Parathyroid adenoma (tissue), 2 donors: ENCODE measurements at regions not wholly inside any gene's neighbourhood (a gene's known extent, or its start where the extent isn't known, plus 50 kb on each side); places are given as distances from the start of the nearest gene placed in this dataset.
A peak's percentile ranks its signal among the peaks of the same experiment; 100 is the strongest.

ENCODE experiments used
- H2AFZ ChIP-seq: fragments of 300-600 bp; sonication (generic); one replicate; pipeline ENCODE4 v1.7.0; 2017; ENCODE audit warnings: antibody characterized with exemption, mild to moderate bottlenecking
- H3K27ac ChIP-seq: fragments of 300-600 bp; sonication (generic); one replicate; pipeline ENCODE4 v1.7.0; 2017
- H3K27me3 ChIP-seq: fragments of 300-600 bp; sonication (generic); one replicate; pipeline ENCODE4 v1.7.0; 2017; ENCODE audit warnings: low read length; ENCODE audit not compliant: control insufficient read depth, insufficient read depth
- H3K36me3 ChIP-seq: fragments of 300-600 bp; sonication (generic); one replicate; pipeline ENCODE4 v1.7.0; 2017; ENCODE audit warnings: low read length; ENCODE audit not compliant: control insufficient read depth, insufficient read depth
- H3K4me1 ChIP-seq: fragments of 300-600 bp; sonication (generic); one replicate; pipeline ENCODE4 v1.7.0; 2017; ENCODE audit warnings: control low read depth
- H3K4me2 ChIP-seq: fragments of 300-600 bp; sonication (generic); one replicate; pipeline ENCODE4 v1.7.0; 2017; ENCODE audit warnings: low read length
- H3K4me3 ChIP-seq: fragments of 300-600 bp; sonication (generic); one replicate; pipeline ENCODE4 v1.7.0; 2017; ENCODE audit warnings: low read depth, low read length
- H3K79me2 ChIP-seq: fragments of 300-600 bp; sonication (generic); one replicate; pipeline ENCODE4 v1.7.0; 2017; ENCODE audit warnings: control low read depth
- H3K9ac ChIP-seq: fragments of 300-600 bp; sonication (generic); one replicate; pipeline ENCODE4 v1.7.0; 2017; ENCODE audit warnings: mild to moderate bottlenecking
- H3K9me3 ChIP-seq: fragments of 300-600 bp; sonication (generic); one replicate; pipeline ENCODE4 v1.7.0; 2017; ENCODE audit warnings: low read length; ENCODE audit not compliant: control insufficient read depth
- TF ChIP-seq, protein P1 (sequence below): fragments of 300-600 bp; sonication (generic); IDR thresholded peaks from one replicate; pipeline ENCODE4 v1.7.0; 2017; ENCODE audit warnings: antibody characterized with exemption, mild to moderate bottlenecking
- donor health status: primary hyperparathyroidism.

DNA sequence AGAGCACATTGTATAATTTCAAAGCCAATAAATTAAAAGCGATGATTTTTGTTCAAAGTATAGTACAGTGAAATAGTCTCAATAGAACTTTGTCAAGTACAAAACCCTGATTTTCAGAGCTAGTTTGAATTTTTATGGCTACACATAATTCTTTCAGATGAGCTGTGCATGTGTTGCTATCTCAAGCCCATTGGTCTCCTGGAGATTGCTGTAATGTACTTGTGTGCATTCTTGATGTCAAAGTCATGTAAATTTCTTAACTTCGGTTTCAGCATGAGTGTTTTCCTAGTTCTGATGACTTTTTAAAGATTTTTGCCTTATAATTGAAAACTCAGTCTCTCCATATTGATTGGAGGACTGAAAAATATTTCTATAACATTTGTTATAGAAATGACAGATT is 200.8 kb downstream of the CEP135 start:
- Histone ChIP-seq H3K27me3 (no peaks in the 10 kb centered on the region), H3K4me1 (no peaks in the 10 kb centered on the region), H3K79me2 (peaks cover 3% of the 10 kb centered on the region), H3K27ac (no peak overlapping the region), H3K9me3 (no peaks in the 10 kb centered on the region), H3K36me3 (no peaks in the 10 kb centered on the region), H3K4me3 (no peak overlapping the region), H3K9ac (no peak overlapping the region), H3K4me2 (no peak overlapping the region), H2AFZ (no peak overlapping the region)
- TF ChIP-seq, protein P1, sequence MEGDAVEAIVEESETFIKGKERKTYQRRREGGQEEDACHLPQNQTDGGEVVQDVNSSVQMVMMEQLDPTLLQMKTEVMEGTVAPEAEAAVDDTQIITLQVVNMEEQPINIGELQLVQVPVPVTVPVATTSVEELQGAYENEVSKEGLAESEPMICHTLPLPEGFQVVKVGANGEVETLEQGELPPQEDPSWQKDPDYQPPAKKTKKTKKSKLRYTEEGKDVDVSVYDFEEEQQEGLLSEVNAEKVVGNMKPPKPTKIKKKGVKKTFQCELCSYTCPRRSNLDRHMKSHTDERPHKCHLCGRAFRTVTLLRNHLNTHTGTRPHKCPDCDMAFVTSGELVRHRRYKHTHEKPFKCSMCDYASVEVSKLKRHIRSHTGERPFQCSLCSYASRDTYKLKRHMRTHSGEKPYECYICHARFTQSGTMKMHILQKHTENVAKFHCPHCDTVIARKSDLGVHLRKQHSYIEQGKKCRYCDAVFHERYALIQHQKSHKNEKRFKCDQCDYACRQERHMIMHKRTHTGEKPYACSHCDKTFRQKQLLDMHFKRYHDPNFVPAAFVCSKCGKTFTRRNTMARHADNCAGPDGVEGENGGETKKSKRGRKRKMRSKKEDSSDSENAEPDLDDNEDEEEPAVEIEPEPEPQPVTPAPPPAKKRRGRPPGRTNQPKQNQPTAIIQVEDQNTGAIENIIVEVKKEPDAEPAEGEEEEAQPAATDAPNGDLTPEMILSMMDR: no peak

DNA sequence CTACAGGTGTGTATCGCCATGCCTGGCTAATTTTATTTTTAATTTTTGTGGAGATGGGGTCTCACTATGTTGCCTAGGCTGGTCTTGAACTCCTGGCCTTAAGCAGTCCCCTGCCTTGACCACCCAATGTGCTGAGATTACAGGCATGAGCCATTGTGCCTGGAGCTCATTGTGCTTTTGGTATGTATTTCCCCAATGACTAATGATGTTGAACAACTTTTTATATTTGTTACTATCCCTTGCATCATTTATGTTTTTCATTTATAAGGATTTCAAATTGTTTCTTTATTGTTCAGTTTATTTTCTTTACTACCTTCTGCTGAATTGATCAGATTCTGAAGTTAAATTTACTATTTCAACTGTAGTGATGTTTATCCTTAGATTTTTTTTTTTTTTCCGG is 199.7 kb downstream of the CEP135 start:
- H2AFZ ChIP-seq: no peak overlapping the region
- H3K9ac ChIP-seq: no peak overlapping the region
- TF ChIP-seq, protein P1: no peak
- peaks cover 3% of the 10 kb centered on the region for H3K79me2 ChIP-seq
- H3K27ac ChIP-seq: no peak overlapping the region
- H3K9me3 ChIP-seq: no peaks in the 10 kb centered on the region
- no peak overlapping the region for H3K4me2 ChIP-seq
- H3K27me3 ChIP-seq: no peaks in the 10 kb centered on the region
- no peaks in the 10 kb centered on the region for H3K4me1 ChIP-seq
- no peaks in the 10 kb centered on the region for H3K36me3 ChIP-seq
- H3K4me3 ChIP-seq: no peak overlapping the region

DNA sequence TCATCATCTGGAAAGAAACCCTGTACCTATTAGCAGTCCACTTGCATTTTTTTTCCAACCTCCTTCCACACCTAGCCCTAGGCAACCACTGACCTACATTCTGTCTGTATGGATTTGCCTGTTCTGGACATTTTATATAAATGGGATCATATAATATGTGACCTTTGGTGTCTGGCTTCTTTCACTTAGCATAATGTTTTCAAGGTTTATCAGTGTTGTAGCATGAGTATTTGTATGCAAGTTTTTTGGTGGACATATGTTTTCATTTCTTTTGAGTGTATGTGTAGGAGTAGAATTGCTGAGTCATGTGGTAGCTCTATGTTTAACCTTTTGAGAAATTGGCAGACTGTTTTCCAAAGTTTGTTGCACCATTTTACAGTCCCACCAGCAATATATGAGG is 198.6 kb downstream of the CEP135 start:
- TF ChIP-seq, protein P1: no peak
- no peak overlapping the region for H3K27ac ChIP-seq
- no peak overlapping the region for H2AFZ ChIP-seq
- H3K4me3 ChIP-seq: no peak overlapping the region
- no peak overlapping the region for H3K9ac ChIP-seq
- no peaks in the 10 kb centered on the region for H3K9me3 ChIP-seq
- H3K36me3 ChIP-seq: no peaks in the 10 kb centered on the region
- H3K79me2 ChIP-seq: peaks cover 3% of the 10 kb centered on the region
- H3K27me3 ChIP-seq: no peaks in the 10 kb centered on the region
- no peak overlapping the region for H3K4me2 ChIP-seq
- no peaks in the 10 kb centered on the region for H3K4me1 ChIP-seq

DNA sequence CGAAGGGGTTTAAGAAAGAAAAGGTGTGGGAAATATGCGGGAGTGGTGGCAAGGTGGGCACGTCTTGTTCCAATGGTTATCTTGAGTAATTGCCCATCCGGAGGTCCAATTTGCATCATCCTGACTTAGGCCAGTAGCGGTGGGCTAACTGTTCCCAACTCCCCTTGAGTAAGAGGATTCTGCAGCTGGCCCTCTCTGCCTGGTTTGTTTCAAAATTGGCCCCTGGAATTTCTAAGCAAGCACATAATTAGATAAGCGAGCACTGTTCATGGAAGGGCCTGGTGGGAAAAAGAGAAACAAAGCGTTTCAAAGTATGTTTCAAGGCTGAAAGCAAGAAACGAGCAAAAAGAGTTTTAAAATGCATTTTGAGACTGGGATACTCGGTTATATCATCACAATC is 198.2 kb downstream of the CEP135 start:
- Histone ChIP-seq H3K4me1 (no peaks in the 10 kb centered on the region), H3K4me3 (no peak overlapping the region), H3K36me3 (no peaks in the 10 kb centered on the region), H3K9ac (no peak overlapping the region), H3K4me2 (no peak overlapping the region), H3K9me3 (no peaks in the 10 kb centered on the region), H3K79me2 (peaks cover 3% of the 10 kb centered on the region), H2AFZ (no peak overlapping the region), H3K27me3 (no peaks in the 10 kb centered on the region), H3K27ac (no peak overlapping the region)
- TF ChIP-seq, protein P1: no peak

DNA sequence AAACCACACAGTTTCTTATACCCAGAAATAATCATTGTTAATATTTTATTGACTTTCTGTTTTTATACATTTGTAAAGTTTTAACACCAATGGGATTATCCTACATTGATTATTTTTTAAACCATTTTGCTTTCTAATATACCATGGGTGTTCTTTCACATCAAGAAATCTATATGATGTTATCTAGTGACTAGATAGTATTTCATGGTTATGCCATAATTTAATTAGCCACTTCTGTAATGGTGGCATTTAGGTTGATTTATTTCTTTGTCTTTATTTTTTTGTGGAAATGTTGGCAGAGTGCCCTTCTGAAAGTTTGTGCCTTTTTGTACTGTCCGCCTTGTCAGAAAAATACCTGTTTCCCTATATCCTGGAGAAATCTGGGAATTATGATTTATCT is 193.3 kb downstream of the CEP135 start:
- H3K4me2 ChIP-seq: no peak overlapping the region
- H3K27me3 ChIP-seq: no peaks in the 10 kb centered on the region
- peaks cover 20% of the 10 kb centered on the region for H3K4me1 ChIP-seq
- no peaks in the 10 kb centered on the region for H3K79me2 ChIP-seq
- no peaks in the 10 kb centered on the region for H3K36me3 ChIP-seq
- no peak overlapping the region for H3K9ac ChIP-seq
- H3K27ac ChIP-seq: peak overlapping the region; percentile 42
- no peak overlapping the region for H3K4me3 ChIP-seq
- H2AFZ ChIP-seq: no peak overlapping the region
- TF ChIP-seq, protein P1: no peak
- H3K9me3 ChIP-seq: no peaks in the 10 kb centered on the region
